Midbrain (tissue), 1 donor: ENCODE measurements at regions not wholly inside any gene's neighbourhood (a gene's known extent, or its start where the extent isn't known, plus 50 kb on each side); places are given as distances from the start of the nearest gene placed in this dataset.

Source experiments
- DNase-seq: peaks from one replicate; lab custom pipeline; 2025; lab: John Stamatoyannopoulos, UW

- DNase-seq, result no peak
Observed at GRCh38 chr2:67836866-67837265, 225.9 kb downstream of the C1D start.

- DNase-seq, result no peak
Observed at GRCh38 chr2:67838205-67838604, 224.6 kb downstream of the C1D start.

DNA sequence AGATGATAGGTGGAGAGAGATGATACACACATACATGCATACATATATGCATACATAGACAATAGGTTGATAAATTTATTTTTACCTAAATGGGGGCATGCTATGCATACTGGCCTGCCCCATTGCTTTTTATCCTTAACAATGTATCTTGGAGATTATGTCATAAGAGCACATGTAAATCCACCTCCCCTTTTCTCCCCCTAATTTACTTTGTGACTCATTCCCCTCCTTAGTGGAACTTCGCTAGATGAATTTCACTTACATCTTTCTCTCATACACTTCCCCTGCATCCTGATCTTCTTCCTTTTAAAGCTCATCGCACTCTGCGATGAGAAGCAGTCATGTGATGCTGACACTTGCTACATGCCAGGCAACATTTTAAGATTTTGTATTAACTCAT, 223.6 kb downstream of the C1D start:
- DNase-seq, result no peak

GRCh38 chr2:67839668-67840067, 223.1 kb downstream of the C1D start:
- no peak for DNase-seq

- DNase-seq, result peak; percentile 66
Observed at GRCh38 chr2:67840460-67841068, 222.2 kb downstream of the C1D start.

DNA sequence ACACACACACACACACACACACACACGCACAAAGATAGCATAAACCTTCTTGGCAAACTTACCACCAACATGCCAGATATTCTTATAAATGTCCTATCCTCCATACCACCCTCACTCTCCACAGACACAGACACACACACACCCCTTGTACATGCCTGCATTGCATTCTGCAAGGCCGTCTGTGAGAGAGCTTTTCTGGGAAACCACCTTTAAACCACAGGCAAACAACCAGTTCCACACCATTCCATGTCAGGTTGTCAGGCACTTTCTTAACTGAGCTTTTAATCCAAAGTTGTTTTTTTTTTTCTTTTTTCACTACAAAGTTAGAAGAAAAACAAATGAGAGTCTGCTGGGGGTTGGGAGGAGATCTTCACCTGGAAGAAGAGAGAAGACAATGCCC, 221.1 kb downstream of the C1D start:
- DNase-seq, result no peak

DNA sequence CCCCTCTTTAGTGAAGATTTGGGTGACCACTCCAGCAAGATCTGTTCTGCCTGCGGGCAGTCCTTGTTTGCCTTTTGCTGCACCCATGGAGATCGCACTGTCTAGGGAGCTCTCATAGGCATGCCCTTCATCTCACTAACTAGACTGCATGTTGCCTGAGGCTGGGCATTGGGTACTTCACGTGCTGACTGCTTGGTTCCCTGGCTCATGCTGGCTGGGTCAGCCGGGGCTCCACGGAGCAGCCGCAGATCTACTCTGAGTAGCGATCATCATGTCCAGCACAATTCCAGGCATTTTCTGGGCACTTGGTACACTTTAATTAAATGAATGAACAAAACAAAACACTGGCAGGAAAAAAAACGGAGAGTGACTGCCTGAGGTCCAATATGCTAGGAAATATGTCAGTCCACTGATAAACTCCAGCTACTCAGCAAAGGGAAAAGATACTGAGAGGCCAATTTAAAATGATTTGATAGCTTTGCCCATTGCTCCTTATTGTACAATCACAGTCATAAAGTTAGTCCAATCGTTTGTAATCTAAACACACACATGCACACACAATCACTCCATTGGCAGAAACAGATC, 220.3 kb downstream of the C1D start:
- no peak for DNase-seq

- no peak for DNase-seq
Observed at GRCh38 chr2:67844024-67844540, 218.7 kb downstream of the C1D start.

DNA sequence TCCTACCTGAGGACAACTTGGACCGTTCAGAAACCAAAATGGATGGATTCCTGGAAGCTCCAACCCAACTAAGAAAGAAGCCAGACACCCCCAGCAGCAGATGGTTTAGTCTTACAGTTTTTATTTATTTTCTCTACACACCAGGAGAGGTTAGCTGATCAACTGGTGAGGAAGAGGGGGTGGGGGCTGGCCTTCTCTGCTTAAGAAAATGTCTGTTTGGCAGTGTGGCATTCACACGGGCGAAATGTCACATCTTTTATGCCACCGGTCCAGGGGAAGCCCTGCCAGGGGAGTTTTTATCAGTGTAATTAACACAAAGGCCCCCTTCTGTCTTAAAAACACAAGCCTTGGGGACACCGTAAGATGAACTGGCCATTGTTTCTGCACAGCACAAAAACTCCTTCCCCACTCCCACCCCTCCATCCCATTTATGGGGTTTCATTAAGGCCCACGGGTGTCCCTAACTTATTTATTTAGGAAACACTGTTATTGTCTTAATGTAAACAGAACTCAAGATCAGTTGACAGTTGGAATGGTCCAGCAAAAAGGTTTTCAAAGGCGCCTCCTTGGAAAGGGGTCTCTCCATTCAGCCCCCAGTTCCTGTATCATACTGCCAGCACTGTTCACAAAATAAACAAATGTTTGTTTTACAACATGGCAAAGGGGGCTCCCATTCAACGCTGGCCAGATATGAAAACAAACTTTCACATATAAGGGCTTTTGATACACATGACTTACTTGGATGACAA, 217.0 kb downstream of the C1D start:
- DNase-seq, result no peak

GRCh38 chr2:67846370-67847070, 216.3 kb downstream of the C1D start:
- peak; percentile 82 for DNase-seq

DNA sequence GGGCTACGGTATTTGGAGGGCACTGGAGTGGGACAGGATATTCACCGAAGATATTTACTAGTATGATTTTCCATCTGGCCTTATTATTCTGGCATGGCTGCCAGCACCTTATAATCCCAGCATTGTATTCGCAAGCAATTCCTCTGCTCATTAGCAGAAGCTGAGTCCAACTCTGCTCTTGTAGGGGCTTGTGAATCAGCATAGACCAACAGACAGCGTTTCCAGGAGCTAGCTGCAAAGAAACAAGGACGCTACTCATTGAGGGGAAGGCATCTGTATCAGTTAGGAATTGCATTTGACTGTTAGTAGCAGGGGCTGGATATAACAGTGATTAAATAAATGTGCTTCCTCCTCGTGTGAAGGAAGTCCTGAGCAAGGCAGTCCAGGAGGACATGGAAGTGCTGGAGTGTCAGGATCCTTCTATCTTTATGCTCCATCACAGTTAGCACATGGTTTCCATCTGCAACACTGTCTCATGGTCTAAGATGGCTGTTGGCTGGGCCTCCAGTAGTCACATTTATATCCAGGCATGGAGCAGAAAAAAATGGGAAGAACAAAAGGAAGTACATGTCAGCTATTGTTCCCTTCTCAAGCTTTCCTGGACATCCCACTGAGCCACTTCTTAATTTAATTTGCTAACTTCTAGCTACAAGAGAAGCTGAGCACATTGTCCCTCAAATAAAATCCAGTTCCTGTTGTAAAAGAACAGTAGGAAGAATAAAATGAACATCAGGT, 214.1 kb downstream of the C1D start:
- DNase-seq, result no peak

GRCh38 chr2:67851016-67851415, 211.8 kb downstream of the C1D start:
- no peak for DNase-seq

GRCh38 chr2:67851956-67852824, 210.6 kb downstream of the C1D start:
- peak; percentile 3 for DNase-seq

DNA sequence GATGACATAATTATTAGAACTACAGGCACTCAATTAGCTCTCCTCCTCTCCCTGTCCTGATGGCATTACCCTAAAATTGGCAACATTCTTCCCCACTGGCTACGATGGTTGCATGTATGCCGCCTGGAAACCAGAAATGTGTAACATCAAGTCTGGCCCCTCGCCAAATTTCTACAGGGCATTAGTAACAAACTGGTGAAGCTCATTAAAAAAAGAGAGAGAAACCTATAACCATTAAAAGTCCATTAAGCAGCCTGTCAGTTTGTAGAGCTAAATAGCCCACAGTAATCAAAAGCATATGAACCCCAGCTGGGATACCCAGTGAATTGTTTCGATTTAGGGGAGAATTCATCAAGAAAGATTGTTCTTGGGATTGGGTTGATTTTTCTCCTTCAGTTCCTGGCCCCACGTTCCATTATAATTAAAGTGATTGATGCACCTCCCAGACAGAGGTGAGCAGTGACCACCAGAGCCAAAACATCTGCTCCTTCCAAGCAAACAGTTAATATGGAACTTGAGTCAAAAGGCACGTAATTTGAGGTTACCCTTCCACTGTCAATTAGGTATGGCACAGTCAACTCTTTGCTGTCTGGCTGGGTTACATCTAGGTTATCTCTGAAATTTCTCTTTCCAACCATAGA, 208.6 kb downstream of the C1D start:
- no peak for DNase-seq

DNA sequence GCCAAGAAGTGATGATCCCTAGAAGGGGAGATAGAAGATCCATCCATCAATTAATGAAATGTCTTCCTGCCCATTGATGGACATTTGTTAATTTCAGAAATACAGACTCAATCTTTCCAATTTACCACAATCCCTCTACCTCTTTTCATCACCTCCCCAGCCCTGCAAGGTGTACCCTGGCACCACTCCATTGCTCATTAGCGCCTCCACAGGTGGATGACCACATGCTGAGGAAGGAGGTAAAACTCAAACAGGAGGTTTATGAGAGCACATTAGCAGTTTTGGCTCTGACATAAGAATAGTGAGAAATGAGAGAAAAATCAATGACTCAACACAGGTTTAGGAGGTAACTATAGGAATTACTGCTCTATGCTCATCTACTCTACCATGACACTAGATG, 208.0 kb downstream of the C1D start:
- no peak for DNase-seq

GRCh38 chr2:67856866-67857265, 205.9 kb downstream of the C1D start:
- DNase-seq, result no peak

DNA sequence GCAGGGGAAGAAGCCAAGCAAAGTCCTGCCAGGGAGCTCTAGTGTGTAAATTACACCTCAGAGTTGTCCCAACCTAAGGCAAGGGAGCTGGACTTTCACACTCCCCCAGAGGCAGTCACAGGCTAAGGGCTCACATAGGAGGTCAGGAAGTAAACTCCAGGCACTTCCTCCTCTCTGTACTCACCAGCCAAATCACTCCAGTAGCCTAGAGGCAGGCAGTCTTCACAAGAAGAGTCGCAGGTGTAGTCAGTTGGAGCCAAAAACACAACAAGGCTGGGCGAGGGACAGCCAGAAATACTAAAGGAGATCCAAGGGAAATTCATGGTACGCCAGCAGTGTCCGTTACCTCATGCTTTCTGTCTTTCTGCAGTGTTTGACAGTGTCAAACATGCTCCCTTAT, 205.0 kb downstream of the C1D start:
- no peak for DNase-seq

DNA sequence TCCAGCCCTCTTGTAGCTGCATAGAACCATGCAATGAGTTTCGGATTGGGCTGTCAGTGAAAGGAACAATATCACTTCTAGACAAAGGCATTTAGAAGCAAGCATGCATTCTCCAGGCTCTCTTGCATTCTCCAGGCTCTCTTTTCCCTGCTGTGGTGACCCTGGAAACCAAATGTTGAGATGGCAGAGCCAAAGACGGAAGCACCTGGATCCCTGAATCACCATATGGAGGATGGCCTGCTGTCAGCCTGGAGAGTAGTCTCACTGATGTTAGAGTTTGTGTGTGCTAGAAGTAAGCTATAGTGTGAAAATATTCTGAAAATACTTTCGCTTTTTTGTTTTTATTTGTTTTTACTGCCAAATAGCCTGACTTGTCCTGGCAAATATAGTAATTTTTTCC, 203.9 kb downstream of the C1D start:
- no peak for DNase-seq

GRCh38 chr2:67865917-67866316, 196.9 kb downstream of the C1D start:
- no peak for DNase-seq

- no peak for DNase-seq
Observed at GRCh38 chr2:67867735-67868134, 195.1 kb downstream of the C1D start.
